Left ventricle myocardium superior (tissue), 1 donor: ENCODE measurements at regions not wholly inside any gene's neighbourhood (a gene's known extent, or its start where the extent isn't known, plus 50 kb on each side); places are given as distances from the start of the nearest gene placed in this dataset.
A peak's percentile ranks its signal among the peaks of the same experiment; 100 is the strongest.

Source experiments
- ATAC-seq: fragments of 200-7000 bp; cut with Tn5 transposase; one replicate; pipeline ENCODE4 v1.9.1; 2020; ENCODE audit warnings: mild to moderate bottlenecking, moderate library complexity
- DNase-seq: peaks from one replicate; pipeline ENCODE4 v3.0.0-alpha.2; 2020
- intact Hi-C: fragments of 100-400 bp; cut with micrococcal nuclease; formaldehyde crosslinking; loops from one replicate; pipeline ENCODE4 v1.11.0; 2022
- donor health status: DM: no; HTN: yes; CAD: no; lungs with severe emphysema.

DNA sequence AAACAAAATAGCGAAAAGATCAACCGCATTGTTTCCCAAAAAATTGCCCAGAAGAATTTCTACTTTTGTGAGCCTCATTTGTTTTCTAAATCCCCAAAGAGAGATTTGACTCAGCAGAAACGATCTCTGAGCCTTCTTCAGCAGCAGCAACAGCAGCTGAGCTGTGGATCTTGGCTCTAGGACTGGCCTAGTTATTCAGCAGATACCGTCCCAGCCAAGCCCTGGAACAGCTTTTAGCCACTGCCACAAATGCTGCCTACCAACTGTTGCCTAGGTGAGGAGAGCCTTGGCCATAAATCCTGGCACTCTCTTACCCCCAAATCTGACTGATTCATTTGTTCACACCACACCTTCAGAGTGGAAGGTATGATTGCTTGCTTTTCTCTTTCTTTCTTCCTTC is 320.1 kb downstream of the TGFB2 start:
- ATAC-seq, result peak; percentile 89
- peak; percentile 49 for DNase-seq
- intact Hi-C loops, result no loop called here

DNA sequence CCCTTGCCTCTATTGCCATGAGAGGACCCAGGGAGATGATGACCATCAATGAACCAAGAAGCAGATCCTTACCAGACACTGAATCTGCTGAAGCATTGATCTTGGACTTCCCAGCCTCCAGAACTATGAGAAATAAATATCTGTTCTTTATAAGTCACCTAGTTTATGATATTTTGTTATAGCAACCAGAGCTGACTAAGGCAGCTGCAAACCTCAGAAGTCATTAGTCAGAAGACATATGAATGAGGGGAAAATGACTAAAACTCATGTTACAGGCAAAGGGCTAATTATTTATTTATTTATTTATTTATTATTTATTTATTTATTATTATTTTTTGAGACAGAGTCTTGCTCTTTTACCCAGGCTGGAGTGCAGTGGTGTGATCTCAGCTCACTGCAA is 321.1 kb downstream of the TGFB2 start:
- intact Hi-C loops, result no loop called here
- no peak for ATAC-seq
- no peak for DNase-seq

DNA sequence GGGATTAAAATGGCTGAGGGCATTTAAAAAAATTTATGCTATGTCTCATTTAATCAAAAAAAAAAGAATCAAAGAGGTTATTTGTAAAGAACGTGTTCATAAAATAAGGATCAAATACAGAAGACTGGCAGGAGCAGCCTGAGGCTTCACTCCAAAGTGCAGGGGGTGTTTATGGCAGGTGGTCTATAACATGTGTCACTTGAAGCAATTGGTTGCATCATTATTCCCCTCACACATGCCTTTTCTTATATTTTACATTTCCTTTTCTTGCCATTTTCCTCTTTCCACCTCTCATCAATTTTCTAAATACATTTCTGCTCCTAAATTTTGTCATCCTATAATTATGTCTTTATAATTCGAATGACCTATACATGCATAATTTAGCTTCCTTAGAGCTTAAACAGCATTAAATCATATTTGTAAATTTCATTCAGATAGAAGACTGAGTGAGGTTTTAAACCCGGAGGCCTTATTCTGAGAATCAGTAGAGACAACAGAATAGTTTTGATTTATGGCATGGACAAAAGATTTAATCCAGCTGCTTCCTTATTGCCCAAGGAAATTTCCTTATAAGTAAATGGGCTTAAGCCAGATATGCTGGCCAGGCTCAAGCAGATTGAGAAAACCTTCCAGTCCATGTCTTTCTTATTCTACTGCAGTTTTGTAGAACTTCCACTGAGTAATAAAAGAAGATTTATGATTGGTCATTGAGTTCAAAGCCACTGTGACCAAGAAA is 322.8 kb downstream of the TGFB2 start:
- ATAC-seq (no peak), DNase-seq (no peak)
- intact Hi-C loops, result no loop called here

DNA sequence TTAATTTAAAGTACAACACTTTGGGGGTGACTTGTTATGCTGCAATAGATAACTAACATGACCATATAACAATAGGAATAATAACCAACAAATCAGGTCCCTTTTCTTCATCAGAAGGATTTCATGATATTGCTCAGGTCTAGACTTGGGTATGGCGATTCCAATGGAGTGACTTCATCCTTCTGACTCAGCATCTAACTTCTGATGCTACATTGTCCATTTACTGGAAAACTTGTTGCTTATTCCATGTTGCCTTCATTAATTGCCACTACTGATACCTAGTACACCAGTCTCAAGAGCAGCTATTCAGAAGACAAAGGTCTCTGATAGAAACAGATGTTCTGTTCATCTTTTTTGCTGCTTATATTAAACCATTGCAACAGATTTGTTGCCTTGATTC is 324.3 kb downstream of the TGFB2 start:
- ATAC-seq, result no peak
- intact Hi-C loops, result no loop called here
- no peak for DNase-seq

DNA sequence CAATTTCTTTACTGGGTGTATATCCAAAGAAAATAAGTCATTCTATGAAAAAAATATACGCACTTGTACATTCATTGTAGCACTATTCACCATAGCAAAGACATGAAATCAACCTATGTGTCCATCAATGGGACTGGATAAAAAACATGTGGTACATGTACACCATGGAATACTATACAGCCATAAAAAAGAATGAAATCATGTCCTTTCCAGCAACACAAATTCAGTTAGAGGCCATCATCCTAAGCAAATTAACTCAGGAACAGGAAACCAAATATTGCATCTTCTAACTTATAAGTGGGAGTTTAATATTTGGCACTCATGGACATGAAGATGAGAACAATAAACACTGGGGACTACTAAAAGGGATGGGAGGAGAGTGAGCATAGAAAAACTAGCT is 325.7 kb downstream of the TGFB2 start:
- no peak for ATAC-seq
- intact Hi-C loops, result no loop called here
- DNase-seq, result no peak

DNA sequence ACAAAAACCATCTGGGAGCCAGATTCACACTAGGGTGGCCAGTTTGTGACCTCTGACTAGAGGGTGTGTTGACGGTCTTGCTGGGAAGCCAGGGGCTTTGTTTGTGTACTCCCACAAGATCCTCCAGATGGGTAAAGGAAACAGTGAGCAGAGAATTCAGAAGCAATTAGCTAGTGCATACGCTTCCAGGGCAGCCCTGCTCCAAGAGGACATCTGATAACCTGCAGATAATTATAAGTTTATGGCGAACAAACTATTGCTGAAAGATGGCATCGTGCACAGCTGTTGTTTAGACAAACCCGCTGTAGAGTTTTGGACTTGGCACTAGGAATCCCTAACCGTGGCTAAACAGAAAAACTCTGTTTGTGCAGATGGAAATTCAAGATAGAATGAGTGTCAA is 326.4 kb downstream of the TGFB2 start:
- intact Hi-C loops, result no loop called here
- DNase-seq, result no peak
- no peak for ATAC-seq

DNA sequence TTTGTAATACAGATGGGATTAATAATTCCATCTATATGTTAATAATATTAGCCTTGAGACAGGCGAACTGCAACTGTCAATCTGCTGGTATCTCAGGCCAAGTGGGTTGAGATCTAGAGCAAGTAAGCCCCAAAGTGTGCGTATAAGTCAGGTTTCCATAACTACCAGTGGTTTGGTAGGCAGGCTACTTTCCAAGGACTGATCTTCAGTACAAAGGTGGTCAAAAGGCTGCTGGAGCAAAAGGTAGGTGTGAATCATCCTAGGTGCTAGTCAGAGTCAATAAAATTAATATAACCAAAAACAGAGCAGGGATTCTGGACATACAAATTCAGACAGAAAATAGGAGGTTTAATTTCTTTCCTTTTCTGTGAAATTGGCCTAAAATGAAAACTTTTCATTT is 328.0 kb downstream of the TGFB2 start:
- intact Hi-C loops, result no loop called here
- ATAC-seq (no peak), DNase-seq (no peak)

DNA sequence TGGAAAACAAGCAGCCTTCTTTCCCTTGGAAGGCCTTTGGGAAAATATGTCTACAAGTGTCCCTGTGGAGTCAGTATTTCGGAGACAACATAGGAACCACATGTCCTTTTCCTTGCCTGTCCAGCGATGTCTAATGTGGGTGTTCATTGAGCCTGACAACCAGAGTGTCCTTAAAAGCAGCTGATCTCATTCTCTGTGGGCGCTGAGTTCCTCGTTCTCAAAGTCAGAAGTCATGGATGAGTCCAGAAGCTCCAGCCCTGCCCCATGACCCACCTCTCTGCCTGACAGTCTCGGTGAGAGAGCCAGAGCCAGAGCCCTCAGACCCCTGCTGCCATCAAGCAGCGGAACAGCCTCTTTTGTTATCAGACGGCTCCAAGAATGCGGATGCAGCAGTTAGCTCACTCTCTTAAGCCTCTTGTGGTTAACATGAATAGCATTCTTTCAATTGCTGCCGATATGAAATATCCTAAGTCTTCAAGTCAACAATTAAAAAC is 329.2 kb downstream of the TGFB2 start:
- intact Hi-C loops, result no loop called here

DNA sequence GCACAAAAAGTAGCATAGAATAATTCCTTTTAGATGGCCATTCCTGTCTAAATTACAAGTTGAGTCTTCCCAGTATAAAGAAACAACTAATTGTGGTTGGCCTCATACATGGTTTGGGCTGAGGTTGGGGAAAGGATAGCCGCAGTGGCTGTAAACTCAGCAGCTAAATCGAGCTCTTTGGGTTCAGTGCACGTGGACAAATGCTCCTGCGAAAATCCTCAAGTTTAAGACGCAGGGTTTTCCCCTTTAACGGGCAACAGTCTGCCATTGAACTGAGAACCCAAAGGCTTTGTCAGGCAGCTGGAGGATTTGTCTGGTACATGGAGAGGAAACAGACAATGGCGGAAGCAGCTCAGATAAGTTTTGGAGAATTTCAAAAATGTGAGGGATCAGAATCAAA is 331.9 kb downstream of the TGFB2 start:
- intact Hi-C loops, result no loop called here
- ATAC-seq (no peak), DNase-seq (no peak)

More for the DNA sequence above, 329.2 kb downstream of the TGFB2 start:
- peak; percentile 77 for ATAC-seq
- peak; percentile 33 for DNase-seq

DNA sequence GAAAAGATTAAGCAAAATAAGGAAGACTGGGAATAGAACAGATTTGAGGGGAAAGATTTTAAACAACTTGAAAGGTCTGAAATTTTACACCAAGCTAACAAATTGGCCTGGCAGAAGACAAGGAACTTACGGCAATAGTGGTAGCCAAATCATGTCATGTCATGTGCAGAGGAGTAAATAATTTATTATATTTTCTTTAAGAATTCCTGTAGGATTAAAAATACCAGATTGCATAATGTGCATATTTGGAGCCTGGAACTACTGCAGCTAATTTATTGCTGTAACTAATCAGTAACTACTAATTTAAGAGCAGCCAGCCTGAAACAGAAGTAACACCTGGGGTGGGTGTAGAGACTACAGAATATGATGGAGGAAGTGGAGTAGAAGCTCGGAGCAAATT is 334.3 kb downstream of the TGFB2 start:
- ATAC-seq (no peak), DNase-seq (no peak)
- intact Hi-C loops, result no loop called here

DNA sequence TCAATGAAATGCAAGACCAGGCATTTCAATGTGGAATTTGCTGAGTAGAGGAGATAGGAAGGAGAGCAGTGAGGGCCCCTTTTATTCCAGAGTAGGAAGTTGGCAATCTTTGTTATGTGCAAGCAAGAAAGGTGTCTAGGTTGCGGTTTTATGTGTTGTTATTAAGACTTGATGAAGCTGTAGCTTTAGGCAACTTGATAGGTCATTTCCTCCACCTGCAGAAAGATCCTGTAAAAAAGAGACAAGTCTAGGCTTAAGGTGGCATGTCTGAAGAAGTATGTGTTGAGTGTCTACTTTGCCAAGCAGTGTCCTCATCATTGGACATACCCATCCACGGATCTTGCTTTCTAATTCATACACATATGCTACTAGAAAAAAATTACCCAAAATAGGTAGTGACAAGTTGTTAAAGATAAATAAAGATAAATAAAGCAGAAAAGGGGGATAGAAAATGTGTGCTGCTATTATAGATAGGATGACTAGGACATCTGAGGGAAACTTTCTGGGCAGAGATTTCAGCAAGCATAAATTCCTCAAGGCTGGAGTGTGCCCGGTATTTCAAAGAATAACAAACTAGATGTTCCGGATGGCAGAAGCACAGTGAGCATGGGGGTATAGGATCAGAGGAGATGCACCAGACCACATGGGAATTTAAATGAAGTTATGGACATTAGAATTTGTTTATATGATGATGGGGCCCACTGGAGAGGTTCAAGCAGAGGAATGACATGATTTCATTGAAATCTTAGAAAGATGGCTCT is 335.0 kb downstream of the TGFB2 start:
- ATAC-seq (no peak), DNase-seq (no peak)
- intact Hi-C loops, result no loop called here

DNA sequence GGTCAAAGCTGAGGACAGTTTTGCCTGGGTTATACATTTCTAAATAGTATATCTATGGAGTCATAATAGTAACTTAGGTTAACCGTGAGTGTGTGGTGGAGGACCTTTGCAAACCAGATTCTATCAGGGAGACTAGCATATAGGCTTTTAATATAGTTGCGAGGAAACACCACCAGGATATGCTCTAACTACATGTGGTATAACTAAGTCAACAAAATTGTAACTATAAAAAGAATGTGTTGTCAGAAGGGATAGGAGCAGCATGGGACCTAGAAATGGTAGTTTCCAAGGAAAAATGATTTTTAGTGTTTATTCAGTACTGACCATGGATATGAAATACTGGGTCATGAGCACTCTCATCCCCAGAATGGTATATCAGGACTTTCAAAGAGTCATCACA is 338.1 kb downstream of the TGFB2 start:
- intact Hi-C loops, result no loop called here
- no peak for ATAC-seq
- DNase-seq, result no peak

DNA sequence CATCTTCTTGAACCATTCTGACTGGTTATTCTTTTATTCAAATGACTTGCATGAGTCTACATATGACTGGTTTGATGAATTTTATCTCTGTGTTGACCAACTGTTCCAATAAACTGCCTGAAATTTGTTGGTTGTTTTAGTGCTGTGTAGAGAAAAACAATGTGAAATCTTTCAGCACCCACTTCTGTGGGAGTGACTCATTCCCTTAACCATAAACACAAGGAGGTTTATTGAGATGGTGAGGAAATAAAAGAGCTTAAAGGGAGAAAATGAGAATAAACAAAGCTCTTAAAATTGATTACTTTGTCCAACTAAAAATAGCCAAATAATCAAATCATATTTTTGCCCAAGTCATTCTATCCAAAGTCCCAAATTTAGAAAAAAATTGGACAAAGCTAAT is 341.1 kb downstream of the TGFB2 start:
- DNase-seq (no peak), ATAC-seq (no peak)
- intact Hi-C loops, result no loop called here

DNA sequence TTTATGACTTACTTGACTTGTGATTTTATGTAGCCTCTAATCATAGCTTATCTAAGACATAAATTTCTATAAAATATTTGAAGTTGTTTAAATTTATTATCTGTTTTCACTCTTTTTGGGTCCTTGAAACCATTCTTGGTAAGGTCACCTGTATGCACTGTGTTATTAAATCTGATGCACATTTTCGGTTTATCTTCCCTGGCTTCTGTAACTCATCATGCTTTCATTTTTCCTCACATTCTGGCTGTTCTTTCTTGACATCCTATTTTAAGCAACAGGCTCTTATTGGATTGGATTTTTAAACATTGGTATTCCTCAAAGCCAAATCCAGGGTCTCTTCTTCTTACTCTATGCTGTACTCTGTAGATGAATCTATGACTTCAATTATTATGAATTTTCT is 341.6 kb downstream of the TGFB2 start:
- intact Hi-C loops, result no loop called here
- ATAC-seq (no peak), DNase-seq (no peak)

DNA sequence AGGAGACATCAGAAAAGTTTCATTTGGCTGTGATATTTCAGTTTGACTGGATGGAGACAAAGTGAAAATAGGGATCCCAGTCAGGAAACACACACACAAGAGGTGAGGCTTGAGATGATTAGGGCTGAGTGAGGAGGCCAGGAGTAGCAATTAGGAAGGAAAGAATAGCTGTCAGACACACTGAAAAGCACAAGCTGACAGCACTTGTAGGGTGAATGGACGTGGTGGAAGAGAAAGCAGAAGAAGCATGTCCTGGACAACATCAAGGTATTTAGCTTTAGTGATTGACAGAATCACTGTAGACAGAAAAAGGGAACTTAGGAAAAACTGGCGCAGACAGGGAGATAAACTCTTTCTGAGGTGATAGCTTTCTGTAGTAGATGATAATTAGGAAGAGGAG is 347.7 kb downstream of the TGFB2 start:
- intact Hi-C loops, result no loop called here
- DNase-seq, result no peak
- ATAC-seq, result no peak

DNA sequence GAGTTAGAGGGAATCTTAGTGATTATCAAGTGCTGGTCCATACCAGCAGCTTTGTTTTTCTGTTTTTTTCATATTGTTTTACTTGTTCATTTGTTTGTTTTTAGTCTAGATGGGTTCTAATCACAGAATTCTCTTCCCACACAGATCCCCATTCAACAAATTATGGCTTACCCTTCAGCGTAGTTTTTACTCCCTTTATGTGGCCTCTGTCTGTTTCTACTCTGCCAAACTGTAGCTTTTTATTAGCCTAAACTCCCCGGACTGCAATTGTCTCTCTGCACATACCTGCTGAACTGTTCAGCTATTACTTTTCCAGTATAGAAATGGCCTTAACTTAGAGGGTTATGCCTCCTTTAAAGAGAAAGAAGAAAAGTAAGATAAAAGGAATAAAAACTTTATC is 348.5 kb downstream of the TGFB2 start:
- DNase-seq, result no peak
- intact Hi-C loops, result no loop called here
- ATAC-seq, result no peak

DNA sequence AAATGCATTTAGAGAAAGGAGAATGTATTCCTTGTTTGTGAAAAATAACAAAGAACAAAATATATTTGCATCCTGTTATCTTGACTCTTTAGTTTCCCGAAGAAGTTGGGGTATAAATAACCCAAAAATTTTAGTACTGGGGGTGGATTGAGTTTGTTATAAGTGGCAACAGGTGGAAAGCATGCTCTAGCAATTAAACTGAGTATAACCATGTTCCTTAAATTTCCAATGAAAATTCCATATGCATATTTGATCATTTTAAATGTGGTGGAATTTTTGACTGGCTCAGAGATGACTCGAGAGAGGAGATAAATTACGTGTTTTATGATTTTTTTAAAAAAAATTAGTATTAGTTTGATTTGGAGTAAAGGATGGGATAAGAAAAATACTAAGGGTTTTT is 348.9 kb downstream of the TGFB2 start:
- intact Hi-C loops, result no loop called here
- DNase-seq, result no peak
- ATAC-seq, result no peak

DNA sequence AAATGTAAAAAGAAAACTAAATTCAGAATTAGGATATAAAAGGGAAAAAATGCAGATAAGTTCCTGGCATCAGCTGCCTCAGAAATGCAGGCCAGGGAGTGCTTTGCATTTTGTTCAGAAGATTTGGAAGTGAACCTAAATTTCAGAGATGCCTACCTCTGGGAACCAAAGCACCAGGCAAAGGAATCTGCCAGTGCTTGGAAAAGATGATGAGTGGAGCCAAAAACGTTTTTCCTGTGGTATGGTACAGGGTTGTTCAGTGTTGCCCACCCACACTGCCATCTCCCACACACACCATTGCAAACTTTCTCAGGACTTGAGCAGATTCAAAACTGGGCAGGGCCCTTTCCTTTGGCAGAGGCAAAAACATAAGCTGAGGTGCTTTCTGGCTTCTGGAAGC is 349.5 kb downstream of the TGFB2 start:
- intact Hi-C loops, result no loop called here
- DNase-seq (no peak), ATAC-seq (no peak)

DNA sequence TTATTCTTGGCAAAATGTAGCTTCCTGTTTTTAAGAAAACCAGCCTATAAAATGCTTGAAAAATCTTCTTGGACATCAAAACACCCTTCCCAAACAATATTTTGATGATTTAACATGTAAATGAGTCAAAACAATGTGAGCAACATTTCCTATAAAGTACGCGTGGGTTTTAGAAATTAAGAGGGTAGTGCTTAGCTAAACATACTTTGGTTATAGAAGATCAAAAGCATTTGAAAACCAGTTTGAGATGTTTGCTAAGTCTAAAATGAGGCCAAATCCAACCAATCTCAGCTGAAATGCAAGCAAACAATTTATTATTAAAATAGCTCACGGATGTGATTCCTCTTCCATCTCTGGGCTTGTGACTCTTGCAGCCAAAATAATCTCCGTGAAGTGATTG is 350.4 kb downstream of the TGFB2 start:
- ATAC-seq (no peak), DNase-seq (no peak)
- intact Hi-C loops, result no loop called here

DNA sequence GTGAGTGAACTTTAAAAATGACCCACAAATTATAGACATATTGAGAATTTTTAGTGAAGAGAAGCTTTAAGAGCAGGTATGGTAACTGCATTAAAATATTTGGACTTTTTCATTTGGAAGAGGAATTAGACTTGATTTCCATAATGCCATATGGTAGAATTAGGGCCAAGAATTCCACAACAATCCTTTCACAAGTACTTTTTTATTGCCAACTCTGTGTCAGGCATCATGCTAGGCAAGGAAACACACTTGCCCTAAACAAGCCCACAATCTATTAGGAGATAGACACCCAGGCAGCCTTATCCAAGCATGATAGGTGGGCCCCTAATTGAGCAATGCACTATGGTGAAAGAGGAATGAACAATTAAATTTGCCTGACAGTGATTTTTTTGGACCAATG is 353.0 kb downstream of the TGFB2 start:
- DNase-seq (no peak), ATAC-seq (no peak)
- intact Hi-C loops, result no loop called here

DNA sequence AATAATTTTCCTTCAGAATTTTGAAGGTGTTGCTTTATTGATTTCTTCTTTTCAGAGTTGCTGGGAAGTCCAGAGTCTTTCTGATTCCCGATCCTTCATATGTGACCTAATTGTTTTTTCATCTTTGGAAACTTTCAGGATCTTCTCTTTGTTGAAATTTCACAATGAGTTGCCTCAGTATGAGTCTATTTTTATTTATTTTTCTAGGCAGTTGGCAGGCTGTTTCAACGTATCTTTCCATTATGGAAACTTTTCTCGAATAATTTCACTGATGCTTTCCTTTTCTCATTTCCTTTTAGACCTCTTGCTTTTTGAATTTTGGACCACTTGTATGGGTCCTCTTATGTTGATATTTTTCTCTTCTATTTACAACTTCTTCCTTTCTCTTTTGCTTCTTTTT is 354.3 kb downstream of the TGFB2 start:
- ATAC-seq, result no peak

More for the DNA sequence above, 354.3 kb downstream of the TGFB2 start:
- DNase-seq, result no peak
- intact Hi-C loops, result no loop called here
